ENCODE measurements at regions not wholly inside any gene's neighbourhood (a gene's known extent, or its start where the extent isn't known, plus 50 kb on each side); places are given as distances from the start of the nearest gene placed in this dataset.

DNA sequence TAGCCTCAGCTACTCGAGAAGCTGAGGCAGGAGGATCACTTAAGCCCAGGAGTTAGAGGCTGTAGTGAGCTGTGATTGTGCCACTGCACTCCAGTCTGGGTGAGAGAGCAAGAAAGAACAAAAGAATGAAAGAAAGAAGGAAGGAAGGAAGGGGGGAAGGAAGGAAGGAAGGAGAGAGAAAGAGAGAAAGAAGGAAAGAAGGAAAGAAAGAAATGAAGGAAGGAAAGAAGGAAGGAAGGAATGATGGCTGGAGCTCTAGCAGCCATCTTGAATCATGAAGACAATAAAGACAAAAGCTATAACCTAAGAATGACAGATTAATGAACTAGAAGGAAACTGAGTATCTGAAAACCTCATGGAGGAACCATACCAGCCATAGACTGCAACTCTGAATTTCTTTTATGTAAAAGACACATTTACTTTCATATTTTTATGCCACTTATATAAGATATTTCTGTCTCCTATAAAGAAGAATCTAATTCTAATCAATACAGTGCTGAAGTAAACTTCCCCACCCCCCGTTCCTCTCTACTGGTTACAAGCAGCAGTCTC lies 522.3 kb upstream of the JARID2 start:
- no peak for ATAC-seq
- TF ChIP-seq PPARA (CRISPR knock-in tag; IDR thresholded peaks at IDR 0.05; ENCODE audit: borderline replicate concordance) (no peak), SNAI2 (CRISPR knock-in tag; IDR thresholded peaks at IDR 0.05) (no peak), ZNF565 (CRISPR knock-in tag; conservative IDR thresholded peaks at IDR 0.05; ENCODE audit: low read depth) (no peak)
- TF ChIP-seq, protein P1, sequence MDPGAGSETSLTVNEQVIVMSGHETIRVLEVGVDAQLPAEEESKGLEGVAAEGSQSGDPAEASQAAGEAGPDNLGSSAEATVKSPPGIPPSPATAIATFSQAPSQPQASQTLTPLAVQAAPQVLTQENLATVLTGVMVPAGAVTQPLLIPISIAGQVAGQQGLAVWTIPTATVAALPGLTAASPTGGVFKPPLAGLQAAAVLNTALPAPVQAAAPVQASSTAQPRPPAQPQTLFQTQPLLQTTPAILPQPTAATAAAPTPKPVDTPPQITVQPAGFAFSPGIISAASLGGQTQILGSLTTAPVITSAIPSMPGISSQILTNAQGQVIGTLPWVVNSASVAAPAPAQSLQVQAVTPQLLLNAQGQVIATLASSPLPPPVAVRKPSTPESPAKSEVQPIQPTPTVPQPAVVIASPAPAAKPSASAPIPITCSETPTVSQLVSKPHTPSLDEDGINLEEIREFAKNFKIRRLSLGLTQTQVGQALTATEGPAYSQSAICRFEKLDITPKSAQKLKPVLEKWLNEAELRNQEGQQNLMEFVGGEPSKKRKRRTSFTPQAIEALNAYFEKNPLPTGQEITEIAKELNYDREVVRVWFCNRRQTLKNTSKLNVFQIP (CRISPR knock-in tag; IDR thresholded peaks at IDR 0.05; ENCODE audit: borderline replicate concordance, low read depth) = no peak
- TF ChIP-seq, protein P2, sequence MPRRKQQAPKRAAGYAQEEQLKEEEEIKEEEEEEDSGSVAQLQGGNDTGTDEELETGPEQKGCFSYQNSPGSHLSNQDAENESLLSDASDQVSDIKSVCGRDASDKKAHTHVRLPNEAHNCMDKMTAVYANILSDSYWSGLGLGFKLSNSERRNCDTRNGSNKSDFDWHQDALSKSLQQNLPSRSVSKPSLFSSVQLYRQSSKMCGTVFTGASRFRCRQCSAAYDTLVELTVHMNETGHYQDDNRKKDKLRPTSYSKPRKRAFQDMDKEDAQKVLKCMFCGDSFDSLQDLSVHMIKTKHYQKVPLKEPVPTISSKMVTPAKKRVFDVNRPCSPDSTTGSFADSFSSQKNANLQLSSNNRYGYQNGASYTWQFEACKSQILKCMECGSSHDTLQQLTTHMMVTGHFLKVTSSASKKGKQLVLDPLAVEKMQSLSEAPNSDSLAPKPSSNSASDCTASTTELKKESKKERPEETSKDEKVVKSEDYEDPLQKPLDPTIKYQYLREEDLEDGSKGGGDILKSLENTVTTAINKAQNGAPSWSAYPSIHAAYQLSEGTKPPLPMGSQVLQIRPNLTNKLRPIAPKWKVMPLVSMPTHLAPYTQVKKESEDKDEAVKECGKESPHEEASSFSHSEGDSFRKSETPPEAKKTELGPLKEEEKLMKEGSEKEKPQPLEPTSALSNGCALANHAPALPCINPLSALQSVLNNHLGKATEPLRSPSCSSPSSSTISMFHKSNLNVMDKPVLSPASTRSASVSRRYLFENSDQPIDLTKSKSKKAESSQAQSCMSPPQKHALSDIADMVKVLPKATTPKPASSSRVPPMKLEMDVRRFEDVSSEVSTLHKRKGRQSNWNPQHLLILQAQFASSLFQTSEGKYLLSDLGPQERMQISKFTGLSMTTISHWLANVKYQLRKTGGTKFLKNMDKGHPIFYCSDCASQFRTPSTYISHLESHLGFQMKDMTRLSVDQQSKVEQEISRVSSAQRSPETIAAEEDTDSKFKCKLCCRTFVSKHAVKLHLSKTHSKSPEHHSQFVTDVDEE (CRISPR knock-in tag; IDR thresholded peaks at IDR 0.05) = no peak

DNA sequence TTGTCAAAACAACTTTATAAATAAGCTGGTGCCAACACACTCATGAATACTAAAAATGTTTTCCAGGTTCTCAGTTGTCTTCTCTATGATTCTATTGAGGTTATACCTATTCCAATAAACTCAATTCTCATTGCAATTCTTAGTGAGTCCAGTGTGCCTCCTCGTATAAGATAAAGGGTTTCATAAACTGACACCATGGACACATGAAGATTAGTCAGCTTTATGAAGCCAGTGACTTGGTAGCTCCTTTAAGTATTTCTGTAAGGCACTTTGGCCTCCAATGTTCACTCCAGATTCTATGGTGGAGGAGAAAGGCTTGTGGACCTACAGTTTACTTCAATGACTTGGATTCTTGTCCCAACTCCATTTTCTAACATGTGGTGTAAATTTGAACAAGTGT lies 521.3 kb upstream of the JARID2 start:
- no peak for ATAC-seq
- TF ChIP-seq ZNF8 (CRISPR knock-in tag; IDR thresholded peaks at IDR 0.05) (no peak), SNAI2 (CRISPR knock-in tag; IDR thresholded peaks at IDR 0.05) (no peak), ARNTL (CRISPR knock-in tag; IDR thresholded peaks at IDR 0.05; ENCODE audit: borderline replicate concordance, low read depth) (no peak), ZNF565 (CRISPR knock-in tag; conservative IDR thresholded peaks at IDR 0.05; ENCODE audit: low read depth) (no peak), TOX (CRISPR knock-in tag; IDR thresholded peaks at IDR 0.05; ENCODE audit: borderline replicate concordance) (no peak), ZC3H10 (CRISPR knock-in tag; IDR thresholded peaks at IDR 0.05) (no peak)
- TF ChIP-seq, protein P3, sequence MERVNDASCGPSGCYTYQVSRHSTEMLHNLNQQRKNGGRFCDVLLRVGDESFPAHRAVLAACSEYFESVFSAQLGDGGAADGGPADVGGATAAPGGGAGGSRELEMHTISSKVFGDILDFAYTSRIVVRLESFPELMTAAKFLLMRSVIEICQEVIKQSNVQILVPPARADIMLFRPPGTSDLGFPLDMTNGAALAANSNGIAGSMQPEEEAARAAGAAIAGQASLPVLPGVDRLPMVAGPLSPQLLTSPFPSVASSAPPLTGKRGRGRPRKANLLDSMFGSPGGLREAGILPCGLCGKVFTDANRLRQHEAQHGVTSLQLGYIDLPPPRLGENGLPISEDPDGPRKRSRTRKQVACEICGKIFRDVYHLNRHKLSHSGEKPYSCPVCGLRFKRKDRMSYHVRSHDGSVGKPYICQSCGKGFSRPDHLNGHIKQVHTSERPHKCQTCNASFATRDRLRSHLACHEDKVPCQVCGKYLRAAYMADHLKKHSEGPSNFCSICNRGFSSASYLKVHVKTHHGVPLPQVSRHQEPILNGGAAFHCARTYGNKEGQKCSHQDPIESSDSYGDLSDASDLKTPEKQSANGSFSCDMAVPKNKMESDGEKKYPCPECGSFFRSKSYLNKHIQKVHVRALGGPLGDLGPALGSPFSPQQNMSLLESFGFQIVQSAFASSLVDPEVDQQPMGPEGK (CRISPR knock-in tag; IDR thresholded peaks at IDR 0.05; ENCODE audit: borderline replicate concordance) = no peak
- TF ChIP-seq, protein P4, sequence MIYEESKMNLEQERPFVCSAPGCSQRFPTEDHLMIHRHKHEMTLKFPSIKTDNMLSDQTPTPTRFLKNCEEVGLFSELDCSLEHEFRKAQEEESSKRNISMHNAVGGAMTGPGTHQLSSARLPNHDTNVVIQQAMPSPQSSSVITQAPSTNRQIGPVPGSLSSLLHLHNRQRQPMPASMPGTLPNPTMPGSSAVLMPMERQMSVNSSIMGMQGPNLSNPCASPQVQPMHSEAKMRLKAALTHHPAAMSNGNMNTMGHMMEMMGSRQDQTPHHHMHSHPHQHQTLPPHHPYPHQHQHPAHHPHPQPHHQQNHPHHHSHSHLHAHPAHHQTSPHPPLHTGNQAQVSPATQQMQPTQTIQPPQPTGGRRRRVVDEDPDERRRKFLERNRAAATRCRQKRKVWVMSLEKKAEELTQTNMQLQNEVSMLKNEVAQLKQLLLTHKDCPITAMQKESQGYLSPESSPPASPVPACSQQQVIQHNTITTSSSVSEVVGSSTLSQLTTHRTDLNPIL (CRISPR knock-in tag; IDR thresholded peaks at IDR 0.05; ENCODE audit: low read depth) = no peak

DNA sequence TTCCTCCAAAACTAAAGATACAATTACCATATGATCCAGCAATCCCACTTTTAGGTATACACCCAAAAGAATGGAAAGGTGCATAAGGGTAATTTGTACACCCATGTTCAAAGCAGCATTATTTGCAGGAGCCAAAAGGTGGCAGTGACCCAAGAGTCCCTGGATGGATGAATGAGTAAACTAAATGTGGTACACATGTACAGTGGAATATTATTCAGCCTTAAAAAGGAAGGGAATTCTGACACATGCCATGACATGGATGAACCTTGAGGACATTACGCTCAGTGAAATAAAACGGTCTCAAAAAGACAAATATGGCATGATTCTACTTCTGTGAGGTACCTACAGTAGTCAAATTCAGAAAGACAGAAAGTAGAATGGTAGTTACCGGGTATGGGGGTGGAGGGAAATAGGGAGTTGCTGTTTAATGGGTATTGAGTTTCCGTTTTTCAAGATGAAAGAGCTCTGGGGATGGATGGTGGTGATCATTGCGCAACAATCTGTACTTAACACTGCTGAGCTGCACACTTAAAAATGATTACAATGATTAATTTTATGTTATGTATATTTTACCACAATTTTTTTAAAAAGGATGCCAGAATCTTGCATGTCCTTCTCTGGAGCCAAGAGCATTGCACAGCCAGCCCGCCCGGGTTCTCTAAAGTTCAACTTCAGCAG lies 518.9 kb upstream of the JARID2 start:
- TF ChIP-seq BACH2 (CRISPR knock-in tag; IDR thresholded peaks at IDR 0.05; ENCODE audit: borderline replicate concordance) (no peak), ESRRG (CRISPR knock-in tag; IDR thresholded peaks at IDR 0.05) (no peak), SNAI2 (CRISPR knock-in tag; IDR thresholded peaks at IDR 0.05) (no peak), GLIS3 (CRISPR knock-in tag; IDR thresholded peaks at IDR 0.05) (no peak), TOX (CRISPR knock-in tag; IDR thresholded peaks at IDR 0.05; ENCODE audit: borderline replicate concordance) (no peak)
- ATAC-seq = no peak

DNA sequence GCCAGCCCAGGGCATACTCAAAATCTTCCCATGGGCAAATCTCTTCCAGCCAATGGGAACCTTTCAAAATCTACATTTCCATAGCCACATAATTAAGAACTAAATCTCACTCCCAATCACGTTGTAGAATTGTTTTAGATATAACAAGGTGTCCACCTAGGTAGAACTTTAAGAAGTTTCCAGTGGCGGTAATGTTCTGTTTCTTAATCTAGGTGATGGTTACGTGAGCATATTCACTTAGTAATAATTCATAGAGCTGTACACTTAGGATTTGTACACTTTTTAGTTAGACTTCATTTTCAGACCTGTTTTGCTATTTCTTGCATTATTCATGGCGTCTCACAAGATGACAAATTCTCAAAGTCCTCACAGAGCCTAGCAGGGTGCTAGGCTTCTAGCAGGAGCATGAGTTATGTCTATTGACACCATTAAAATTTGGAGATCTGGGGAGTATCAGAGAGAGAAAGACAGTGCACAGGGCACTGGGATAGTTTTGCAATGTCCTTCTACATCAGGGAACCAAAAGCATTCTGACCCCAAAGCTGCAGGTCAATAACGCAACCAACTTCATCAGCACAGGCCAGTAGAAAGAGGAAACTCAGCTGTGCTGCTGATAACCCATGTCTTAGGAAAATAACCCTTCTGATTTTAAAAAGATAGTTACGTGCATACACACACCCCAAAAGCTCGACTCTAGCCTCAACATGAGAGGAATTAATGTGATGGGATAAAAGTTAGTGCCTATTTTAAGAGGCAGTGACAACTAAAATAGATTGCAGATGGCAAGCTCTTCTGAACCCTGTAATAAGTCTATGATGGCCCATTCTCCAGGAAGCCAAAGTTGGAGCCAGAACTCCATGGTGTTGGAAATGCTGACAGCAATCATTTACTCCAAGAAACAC lies 518.1 kb upstream of the JARID2 start:
- TF ChIP-seq ARNTL (CRISPR knock-in tag; IDR thresholded peaks at IDR 0.05; ENCODE audit: borderline replicate concordance, low read depth) (no peak), TCF4 (CRISPR knock-in tag; IDR thresholded peaks at IDR 0.05; ENCODE audit: borderline replicate concordance) (no peak), ZNF8 (CRISPR knock-in tag; IDR thresholded peaks at IDR 0.05) (no peak), ZFP30 (CRISPR knock-in tag; IDR thresholded peaks at IDR 0.05) (no peak), GLIS3 (CRISPR knock-in tag; IDR thresholded peaks at IDR 0.05) (no peak), ISL1 (CRISPR knock-in tag; IDR thresholded peaks at IDR 0.05) (no peak), OSR1 (CRISPR knock-in tag; IDR thresholded peaks at IDR 0.05) (no peak)
- TF ChIP-seq, protein P5, sequence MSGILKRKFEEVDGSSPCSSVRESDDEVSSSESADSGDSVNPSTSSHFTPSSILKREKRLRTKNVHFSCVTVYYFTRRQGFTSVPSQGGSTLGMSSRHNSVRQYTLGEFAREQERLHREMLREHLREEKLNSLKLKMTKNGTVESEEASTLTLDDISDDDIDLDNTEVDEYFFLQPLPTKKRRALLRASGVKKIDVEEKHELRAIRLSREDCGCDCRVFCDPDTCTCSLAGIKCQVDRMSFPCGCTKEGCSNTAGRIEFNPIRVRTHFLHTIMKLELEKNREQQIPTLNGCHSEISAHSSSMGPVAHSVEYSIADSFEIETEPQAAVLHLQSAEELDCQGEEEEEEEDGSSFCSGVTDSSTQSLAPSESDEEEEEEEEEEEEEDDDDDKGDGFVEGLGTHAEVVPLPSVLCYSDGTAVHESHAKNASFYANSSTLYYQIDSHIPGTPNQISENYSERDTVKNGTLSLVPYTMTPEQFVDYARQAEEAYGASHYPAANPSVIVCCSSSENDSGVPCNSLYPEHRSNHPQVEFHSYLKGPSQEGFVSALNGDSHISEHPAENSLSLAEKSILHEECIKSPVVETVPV (CRISPR knock-in tag; IDR thresholded peaks at IDR 0.05) = no peak
- no peak for ATAC-seq
